OCI-M2 (cell line): ENCODE measurements at regions not wholly inside any gene's neighbourhood (a gene's known extent, or its start where the extent isn't known, plus 50 kb on each side); places are given as distances from the start of the nearest gene placed in this dataset.

ENCODE experiments used
- DNase-seq: peaks from one replicate; lab custom pipeline; 2025; ENCODE audit not compliant: unreplicated experiment; lab: John Stamatoyannopoulos, UW

DNA sequence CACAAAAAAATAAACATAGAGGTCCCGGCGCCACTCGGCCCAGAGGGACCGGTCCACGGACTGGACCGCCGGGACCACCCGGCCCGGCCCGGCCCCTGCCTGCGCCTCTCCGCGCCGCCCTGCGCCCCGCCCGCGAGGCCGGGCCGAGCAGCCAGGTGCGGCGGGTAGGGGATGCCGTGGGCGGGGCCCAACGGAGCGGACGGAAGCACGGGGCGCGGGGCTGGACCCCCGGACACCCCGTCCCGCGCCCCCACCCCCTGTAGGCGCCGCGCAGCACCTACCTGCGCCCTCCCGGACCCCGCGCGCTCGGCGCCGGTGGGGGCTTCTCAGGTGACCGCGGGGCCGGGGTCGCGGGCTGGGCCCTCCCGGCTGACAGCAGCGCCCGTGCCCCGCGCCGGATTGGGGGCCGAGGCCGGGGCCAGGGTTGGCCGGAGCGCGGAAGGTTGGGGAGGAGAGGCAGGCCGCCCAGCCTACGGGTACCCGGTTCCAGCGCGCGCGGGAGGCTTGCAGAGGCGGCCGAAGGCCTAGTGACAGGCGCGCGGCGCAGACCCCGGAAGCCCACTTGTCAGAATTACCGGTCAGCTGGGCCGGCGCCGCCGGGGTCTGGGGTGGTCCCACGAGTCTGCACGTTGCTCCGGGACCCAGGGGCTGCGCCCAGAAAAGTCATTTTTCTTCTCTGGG is 351.9 kb upstream of the CAMK1G start:
- no peak for DNase-seq

DNA sequence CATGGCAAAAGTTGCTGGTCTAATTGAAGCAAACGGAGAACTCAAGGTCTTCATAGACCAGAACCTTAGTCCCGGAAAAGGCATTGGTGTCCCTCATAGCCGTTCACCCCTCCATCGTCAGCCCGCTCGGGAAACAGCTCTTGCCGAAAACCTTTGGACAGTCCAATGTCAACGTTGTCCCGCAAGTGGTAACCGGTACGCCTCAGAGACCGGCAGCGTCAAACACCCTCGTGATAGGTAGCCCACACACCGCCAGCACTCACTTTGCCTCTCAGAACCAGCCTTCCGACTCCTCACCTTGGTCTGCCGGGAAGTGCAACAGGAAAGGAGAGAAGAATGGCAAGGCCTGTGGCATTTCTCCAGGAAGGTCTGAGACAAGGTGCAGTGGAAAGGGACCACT is 351.3 kb upstream of the CAMK1G start:
- no peak for DNase-seq

GRCh38 chr1:209232759-209233158 is 350.8 kb upstream of the CAMK1G start:
- DNase-seq = no peak

DNA sequence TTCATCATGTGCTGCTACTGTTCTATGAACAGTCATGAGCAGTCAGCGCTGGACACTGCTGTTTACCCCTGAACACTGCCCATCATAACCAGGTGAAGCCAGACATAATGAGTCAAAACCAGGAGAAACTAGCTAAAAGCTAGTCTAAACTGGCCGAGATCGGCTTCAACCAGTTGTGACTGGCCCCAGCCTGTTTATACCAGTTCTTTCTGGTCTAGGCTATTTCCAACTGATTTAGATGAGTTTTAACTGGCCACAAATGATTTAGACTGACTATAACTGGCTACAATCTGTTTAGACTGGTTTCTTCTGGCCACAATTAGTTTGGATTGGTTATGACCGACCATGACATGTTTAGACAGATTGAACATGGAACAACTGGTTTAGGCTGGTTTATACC is 348.3 kb upstream of the CAMK1G start:
- no peak for DNase-seq

- DNase-seq = no peak
Observed at GRCh38 chr1:209238356-209238755, 345.2 kb upstream of the CAMK1G start.

DNA sequence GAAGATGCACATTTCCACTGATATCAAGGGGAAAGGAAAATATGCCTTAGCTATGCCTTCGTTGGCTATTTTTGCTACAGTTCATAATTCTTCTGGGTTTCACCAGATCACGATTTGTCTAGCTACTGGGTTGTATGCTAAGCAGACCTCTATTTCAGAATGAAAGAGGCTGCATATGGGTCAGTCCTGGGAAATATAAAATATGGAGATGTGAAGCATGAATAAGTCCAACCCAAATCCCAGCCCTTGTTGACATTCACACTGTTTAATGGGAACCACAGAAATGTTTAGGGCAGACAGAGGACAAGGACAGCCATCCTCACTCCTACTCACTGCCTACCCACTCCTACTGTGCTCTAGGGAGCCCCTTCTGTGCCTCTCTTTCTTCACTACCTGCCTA is 343.2 kb upstream of the CAMK1G start:
- no peak for DNase-seq

- no peak for DNase-seq
Observed at GRCh38 chr1:209241487-209241886, 342.0 kb upstream of the CAMK1G start.

DNA sequence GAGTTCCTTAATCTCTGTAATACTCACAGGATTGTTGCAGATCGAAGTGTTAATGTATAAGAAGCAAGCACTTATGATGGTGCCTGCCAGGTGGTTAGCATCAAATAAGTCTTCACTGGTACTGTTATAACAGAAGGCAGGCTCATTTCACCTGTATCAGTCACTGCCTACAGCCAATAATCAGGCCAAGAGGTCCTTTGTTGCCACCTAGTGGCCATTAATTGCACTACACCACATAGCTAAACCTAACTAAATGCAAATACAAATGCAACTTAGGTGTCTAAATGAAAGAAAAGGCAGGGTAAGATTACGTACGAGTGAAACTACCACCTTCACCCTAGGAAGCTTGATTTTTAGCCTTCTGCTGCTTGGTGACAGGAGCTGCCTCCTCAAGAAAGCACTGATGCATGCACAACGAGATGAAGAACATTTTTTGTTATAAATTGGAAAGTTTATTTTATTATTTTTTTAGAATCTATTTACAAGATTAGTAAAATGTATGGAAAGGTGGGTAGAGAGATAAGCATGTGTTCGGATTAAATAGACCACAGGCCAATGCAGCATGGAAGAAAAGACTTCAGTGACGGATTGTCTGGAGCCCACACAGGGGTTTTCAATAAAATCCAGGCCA is 334.8 kb upstream of the CAMK1G start:
- DNase-seq = peak; percentile 1

DNA sequence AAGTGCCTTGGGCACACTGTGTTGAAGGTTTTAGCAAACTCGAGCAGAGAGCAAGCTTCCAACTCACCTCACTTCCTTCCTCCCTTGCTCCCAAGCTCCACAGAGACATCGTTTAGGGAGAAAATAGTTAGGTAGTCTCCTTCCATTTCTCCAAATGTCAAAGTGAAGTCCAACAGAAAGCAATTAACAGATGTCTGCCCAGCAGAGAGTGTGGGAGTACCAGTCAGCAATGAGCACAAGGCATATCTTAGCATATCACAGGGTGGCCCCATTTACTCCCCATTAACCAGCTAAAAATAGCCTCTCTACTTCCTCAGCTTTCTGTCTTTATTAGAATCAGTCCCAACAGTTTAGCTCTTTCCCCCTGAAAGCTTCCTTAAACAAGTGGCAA is 334.2 kb upstream of the CAMK1G start:
- DNase-seq = no peak

DNA sequence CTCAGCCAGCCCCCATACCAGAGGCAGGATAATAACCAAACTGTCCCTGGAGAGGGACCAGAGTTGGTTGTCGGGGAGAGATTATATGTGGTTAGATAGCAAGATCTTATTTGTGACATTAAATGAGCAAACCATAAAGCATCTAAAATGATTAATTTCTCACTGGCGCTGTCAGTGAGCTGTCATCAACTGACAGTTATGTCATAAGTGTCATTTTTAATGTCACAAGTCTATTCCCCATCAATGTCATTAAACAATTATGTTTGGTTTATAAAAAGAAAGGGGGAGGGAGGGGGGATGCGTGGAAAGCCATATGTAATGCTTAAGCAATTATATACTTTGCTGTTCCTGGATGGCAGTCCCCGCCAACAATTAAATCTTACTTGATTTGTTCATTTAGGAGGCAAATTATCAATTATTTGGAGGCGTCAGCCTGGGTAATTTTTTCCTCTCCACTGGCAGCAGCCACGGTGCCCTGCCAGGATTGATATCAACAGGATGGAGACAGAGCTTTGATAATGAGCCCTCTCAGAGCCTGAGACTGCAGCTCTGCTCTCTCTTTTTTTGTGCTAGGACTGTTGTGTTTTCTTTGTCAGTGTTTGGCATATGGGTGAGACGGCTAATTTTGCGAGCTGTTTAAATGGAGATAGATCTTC is 333.6 kb upstream of the CAMK1G start:
- DNase-seq = no peak

DNA sequence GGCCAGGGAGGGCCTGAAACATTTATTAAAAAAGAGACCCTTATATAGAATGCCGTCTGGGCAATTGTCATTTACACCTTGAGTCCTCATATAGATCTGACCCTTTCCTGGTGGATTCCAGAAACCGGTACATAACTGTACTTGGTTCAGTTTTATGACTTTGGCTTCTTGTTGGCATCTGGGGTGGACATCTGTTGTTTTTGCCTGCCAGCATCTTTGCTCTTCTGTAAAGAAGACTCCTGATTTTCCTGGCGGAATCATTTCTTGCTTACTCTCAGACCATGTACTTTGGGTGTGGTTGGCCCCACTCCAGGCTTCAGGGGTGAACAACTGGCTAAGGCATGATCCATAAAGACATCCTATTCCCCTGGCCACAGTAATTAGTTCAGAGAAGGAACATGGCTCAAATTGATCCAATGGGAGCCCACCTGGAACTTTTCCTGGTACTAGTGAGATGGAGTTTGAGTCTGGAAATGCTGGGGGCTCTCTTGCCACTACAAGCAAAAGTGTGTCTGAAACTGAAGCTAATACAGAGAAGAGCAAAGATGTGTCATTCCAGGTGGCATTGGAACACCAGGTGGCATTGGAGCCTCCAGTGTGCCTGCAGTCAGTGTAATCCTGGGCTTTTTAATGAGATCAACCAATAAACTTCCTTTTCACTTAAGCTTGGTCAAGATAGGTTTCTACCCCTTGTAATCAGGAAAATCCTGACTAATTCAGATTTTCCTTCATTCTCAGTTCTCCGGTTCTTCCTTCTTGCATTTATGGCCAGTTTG is 332.5 kb upstream of the CAMK1G start:
- no peak for DNase-seq

GRCh38 chr1:209256766-209257350 is 326.7 kb upstream of the CAMK1G start:
- DNase-seq = no peak

DNA sequence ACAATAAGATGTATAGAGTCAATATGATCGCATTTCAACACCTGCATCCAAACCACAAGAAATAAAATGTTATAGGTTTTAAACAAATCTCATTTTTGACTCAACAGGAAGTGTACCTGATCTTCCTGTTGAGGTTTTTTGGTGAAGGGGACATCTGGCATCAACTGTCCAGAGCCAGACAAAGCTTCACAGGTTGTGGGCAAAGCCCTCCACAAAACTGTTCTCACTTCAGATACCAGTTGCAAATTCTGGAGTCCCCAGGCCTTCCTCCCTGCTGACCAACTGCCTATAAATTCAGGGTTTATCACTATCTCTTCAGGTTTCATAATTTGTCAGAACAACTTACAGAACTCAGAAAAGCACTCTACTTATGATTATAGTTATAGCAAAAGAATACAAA is 326.1 kb upstream of the CAMK1G start:
- DNase-seq = no peak

GRCh38 chr1:209260136-209260535 is 323.4 kb upstream of the CAMK1G start:
- no peak for DNase-seq

GRCh38 chr1:209262631-209263030 is 320.9 kb upstream of the CAMK1G start:
- DNase-seq = no peak

DNA sequence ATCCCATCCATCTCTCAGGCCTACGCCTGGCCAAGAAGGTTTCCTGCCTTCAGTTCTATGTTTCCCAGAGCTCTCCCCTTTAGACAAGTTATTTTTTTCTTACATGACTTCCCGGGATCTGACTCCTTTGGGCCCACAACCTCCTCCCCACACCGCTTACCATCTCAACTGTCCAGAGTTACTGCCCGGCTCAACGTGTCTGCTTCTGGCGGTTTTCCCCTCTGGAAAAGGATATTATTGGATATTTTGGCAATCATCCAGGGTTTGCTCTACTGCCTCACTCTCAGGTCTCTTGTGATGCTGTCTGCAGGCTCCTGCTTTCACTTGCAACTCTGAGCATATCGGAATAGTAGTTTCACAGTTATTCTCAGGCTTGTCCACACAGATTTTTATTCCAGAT is 318.2 kb upstream of the CAMK1G start:
- DNase-seq = no peak

DNA sequence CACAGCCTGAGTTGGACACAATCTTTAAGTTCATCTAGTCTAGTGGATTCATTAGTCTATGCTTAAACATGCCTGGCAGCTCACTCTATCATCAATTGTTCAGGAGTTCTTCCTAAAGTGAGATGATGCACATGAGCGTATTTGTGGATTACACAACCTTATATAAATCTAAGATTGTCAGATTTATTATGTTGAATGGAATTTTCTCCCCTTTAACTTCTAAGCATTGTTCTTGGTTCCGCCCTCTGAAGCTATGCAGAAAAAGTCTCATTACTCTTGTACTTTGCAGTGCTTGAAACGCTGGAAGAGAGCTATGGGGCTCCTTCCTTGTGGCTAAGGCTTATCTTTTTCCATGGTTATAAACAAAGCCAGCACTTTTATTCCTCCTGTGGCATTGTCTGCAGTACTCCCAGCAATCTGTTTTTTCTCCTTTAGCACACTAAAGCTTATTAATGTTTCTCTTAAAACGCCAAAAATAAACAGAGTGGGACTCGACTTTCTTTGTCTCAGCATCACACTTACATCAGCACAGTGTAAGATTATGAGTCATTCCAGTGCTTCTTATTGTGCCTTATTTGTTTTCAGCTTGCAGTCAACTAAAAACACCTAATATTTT is 316.8 kb upstream of the CAMK1G start:
- DNase-seq = no peak

- DNase-seq = no peak
Observed at GRCh38 chr1:209267968-209268367, 315.5 kb upstream of the CAMK1G start.

GRCh38 chr1:209268479-209268878 is 315.0 kb upstream of the CAMK1G start:
- DNase-seq = no peak

DNA sequence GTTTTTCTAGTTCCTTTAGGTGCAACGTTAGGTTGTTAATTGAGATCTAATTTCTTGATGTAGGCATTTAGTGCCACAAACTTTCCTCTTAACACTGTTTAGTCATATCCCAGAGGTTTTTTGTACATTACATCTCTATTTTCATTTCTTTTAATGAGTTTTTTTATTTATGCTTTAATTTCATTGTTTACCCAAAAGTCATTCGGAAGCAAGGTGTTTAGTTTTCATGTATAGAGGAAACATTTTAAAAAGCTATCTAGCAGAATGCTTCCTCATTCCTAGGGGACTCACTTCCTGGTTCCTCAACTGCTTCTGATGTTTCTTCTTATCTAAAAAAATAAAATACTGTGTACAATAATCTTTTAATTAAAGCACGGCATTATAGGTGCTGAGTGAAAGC is 307.2 kb upstream of the CAMK1G start:
- no peak for DNase-seq

GRCh38 chr1:209277662-209278061 is 305.9 kb upstream of the CAMK1G start:
- DNase-seq = no peak
